IMR-90 (cell line): ENCODE measurements at regions not wholly inside any gene's neighbourhood (a gene's known extent, or its start where the extent isn't known, plus 50 kb on each side); places are given as distances from the start of the nearest gene placed in this dataset.

Source experiments
- ATAC-seq: fragments of 200-7000 bp; cut with Tn5 transposase; 2 replicates; pipeline ENCODE4 v1.9.1; 2020; ENCODE audit warnings: low read depth, mild to moderate bottlenecking, moderate library complexity
- BruUV-seq: library from RNA; stranded (reverse); fragments of 400-500 nt; replicated peaks from 2 replicates; lab custom pipeline; 2021; lab: Mats Ljungman, UMichigan
- CTCF ChIA-PET: fragments of 300-600 bp; formaldehyde crosslinking; extraction: SDS; loops from one replicate; lab custom pipeline; 2021; ENCODE audit warnings: antibody characterized with exemption; lab: Yijun Ruan, JAX
- POLR2A ChIA-PET: fragments of 300-600 bp; sonication (Branson Sonifier 250); formaldehyde crosslinking; loops from one replicate; lab custom pipeline; 2022; ENCODE audit warnings: antibody characterized with exemption; ENCODE audit not compliant: unreplicated experiment; lab: Charles Lee
- DNase-seq: peaks from one replicate; pipeline ENCODE4 v3.0.0; 2013
- H2AFZ ChIP-seq: replicated peaks from 2 replicates; pipeline ENCODE3; 2013; ENCODE audit warnings: low read length, mild to moderate bottlenecking; ENCODE audit not compliant: poor library complexity
- H2AK5ac ChIP-seq: 2 replicates; pipeline ENCODE4 v1.6.1; 2013; ENCODE audit warnings: low read depth, low read length, inconsistent platforms
- H2AK9ac ChIP-seq: replicated peaks from 2 replicates; pipeline ENCODE3; 2013; ENCODE audit warnings: mild to moderate bottlenecking, low read depth, low read length, moderate library complexity; ENCODE audit not compliant: poor library complexity
- H2BK120ac ChIP-seq: 2 replicates; pipeline ENCODE4 v1.6.1; 2013; ENCODE audit warnings: low read depth, low read length, inconsistent platforms
- H2BK15ac ChIP-seq: 3 replicates; pipeline ENCODE4 v1.6.1; 2013; ENCODE audit warnings: low read depth, low read length, inconsistent platforms
- H2BK20ac ChIP-seq: 2 replicates; pipeline ENCODE4 v1.6.1; 2013; ENCODE audit warnings: low read depth, mild to moderate bottlenecking, inconsistent platforms, low read length, moderate library complexity
- H2BK5ac ChIP-seq: 2 replicates; pipeline ENCODE4 v1.6.1; 2013; ENCODE audit warnings: mild to moderate bottlenecking, low read depth, low read length, inconsistent platforms; ENCODE audit not compliant: poor library complexity, severe bottlenecking
- H3K14ac ChIP-seq: replicated peaks from 2 replicates; pipeline ENCODE4 v1.6.1; 2013; ENCODE audit warnings: low read depth, low read length, inconsistent platforms
- H3K18ac ChIP-seq: 2 replicates; pipeline ENCODE4 v1.6.1; 2013; ENCODE audit warnings: low read depth, low read length, control low read depth
- H3K23ac ChIP-seq: 2 replicates; pipeline ENCODE4 v1.6.1; 2013; ENCODE audit warnings: low read depth, low read length, inconsistent platforms
- H3K27ac ChIP-seq: 2 replicates; pipeline ENCODE4 v1.5.1; 2013; ENCODE audit warnings: mild to moderate bottlenecking, control low read depth, low read length; ENCODE audit not compliant: insufficient read depth
- H3K27me3 ChIP-seq: 2 replicates; pipeline ENCODE4 v1.6.1; 2013; ENCODE audit warnings: low read length; ENCODE audit not compliant: control insufficient read depth, insufficient read depth
- H3K36me3 ChIP-seq: 2 replicates; pipeline ENCODE4 v1.6.1; 2013; ENCODE audit warnings: low read length, mixed read lengths; ENCODE audit not compliant: control insufficient read depth, insufficient read depth
- H3K4ac ChIP-seq: 2 replicates; pipeline ENCODE4 v1.6.1; 2013; ENCODE audit warnings: low read depth, low read length, inconsistent platforms
- H3K4me1 ChIP-seq: 2 replicates; pipeline ENCODE4 v1.6.1; 2013; ENCODE audit warnings: low read length, mixed read lengths; ENCODE audit not compliant: control insufficient read depth, insufficient read depth
- H3K4me2 ChIP-seq: 2 replicates; pipeline ENCODE4 v1.6.1; 2013; ENCODE audit warnings: low read depth, mild to moderate bottlenecking, control low read depth, low read length, moderate library complexity
- H3K4me3 ChIP-seq: 2 replicates; pipeline ENCODE4 v1.5.1; 2013; ENCODE audit warnings: low read depth, mild to moderate bottlenecking, control low read depth, low read length, moderate library complexity; ENCODE audit not compliant: insufficient read depth
- H3K56ac ChIP-seq: 2 replicates; pipeline ENCODE4 v1.6.1; 2013; ENCODE audit warnings: low read length, inconsistent platforms; ENCODE audit not compliant: insufficient read depth; ENCODE audit errors: extremely low read depth
- H3K79me1 ChIP-seq, 2 experiments: 2 replicates each; pipeline ENCODE4 v1.6.1; 2013; ENCODE audit warnings: low read length in 2 of 2, inconsistent platforms in 1 of 2, low read depth in 1 of 2
- H3K9ac ChIP-seq: 2 replicates; pipeline ENCODE4 v1.6.1; 2013; ENCODE audit warnings: low read depth, low read length, control low read depth
- H3K9me1 ChIP-seq: 2 replicates; pipeline ENCODE4 v1.6.1; 2013; ENCODE audit warnings: low read length, inconsistent platforms; ENCODE audit not compliant: insufficient read depth
- H3K9me3 ChIP-seq: 2 replicates; pipeline ENCODE4 v1.6.1; 2013; ENCODE audit warnings: low read length; ENCODE audit not compliant: control insufficient read depth, insufficient read depth
- H4K20me1 ChIP-seq: 2 replicates; pipeline ENCODE4 v1.6.1; 2013; ENCODE audit warnings: low read length, inconsistent platforms; ENCODE audit not compliant: insufficient read depth
- H4K5ac ChIP-seq: 2 replicates; pipeline ENCODE4 v1.6.1; 2013; ENCODE audit warnings: mild to moderate bottlenecking, low read depth, low read length, control low read depth
- H4K8ac ChIP-seq, 2 experiments: 2 replicates each; pipeline ENCODE4 v1.6.1; 2013; ENCODE audit warnings: low read depth in 2 of 2, low read length in 2 of 2, control low read depth in 1 of 2, inconsistent platforms in 1 of 2
- H4K91ac ChIP-seq: 2 replicates; pipeline ENCODE4 v1.6.1; 2013; ENCODE audit warnings: low read depth, low read length, inconsistent platforms; ENCODE audit not compliant: insufficient read depth
- BHLHE40 ChIP-seq: fragments of 150-350 bp; IDR thresholded peaks from 2 replicates; pipeline ENCODE4 v1.6.1; 2016; ENCODE audit warnings: mild to moderate bottlenecking, low read depth, low read length
- CEBPB ChIP-seq: IDR thresholded peaks from 2 replicates; pipeline ENCODE4 v1.6.1; 2012; ENCODE audit warnings: low read depth, low read length, improper control_type of control experiment
- CHD1 ChIP-seq: IDR thresholded peaks from 2 replicates; pipeline ENCODE4 v1.6.1; 2012; ENCODE audit warnings: low read depth, low read length, improper control_type of control experiment
- CTCF ChIP-seq: conservative IDR thresholded peaks from 2 replicates; pipeline ENCODE4 v1.5.1; 2012; ENCODE audit warnings: mild to moderate bottlenecking, low read depth, low read length, improper control_type of control experiment
- FOS ChIP-seq: fragments of 150-350 bp; IDR thresholded peaks from 2 replicates; pipeline ENCODE4 v1.6.1; 2016; ENCODE audit warnings: low read depth, low read length
- MAFK ChIP-seq: IDR thresholded peaks from 2 replicates; pipeline ENCODE4 v1.6.1; 2012; ENCODE audit warnings: low read depth, low read length, improper control_type of control experiment
- MAZ ChIP-seq: IDR thresholded peaks from 2 replicates; pipeline ENCODE4 v1.6.1; 2012; ENCODE audit warnings: low read depth, mild to moderate bottlenecking, low read length, improper control_type of control experiment, moderate library complexity, borderline replicate concordance
- MXI1 ChIP-seq: IDR thresholded peaks from 2 replicates; pipeline ENCODE4 v1.6.1; 2012; ENCODE audit warnings: low read depth, mild to moderate bottlenecking, low read length, moderate library complexity, borderline replicate concordance
- NFE2L2 ChIP-seq: fragments of 150-350 bp; IDR thresholded peaks from 2 replicates; pipeline ENCODE4 v1.6.1; 2016; ENCODE audit warnings: low read depth, mild to moderate bottlenecking, low read length
- POLR2A ChIP-seq: IDR thresholded peaks from 2 replicates; pipeline ENCODE4 v1.6.1; 2012; ENCODE audit warnings: mild to moderate bottlenecking, low read depth, low read length
- RAD21 ChIP-seq: IDR thresholded peaks from 2 replicates; pipeline ENCODE4 v1.6.1; 2012; ENCODE audit warnings: low read length, improper control_type of control experiment
- RCOR1 ChIP-seq: IDR thresholded peaks from 2 replicates; pipeline ENCODE4 v1.6.1; 2012; ENCODE audit warnings: mild to moderate bottlenecking, low read length, improper control_type of control experiment; ENCODE audit not compliant: insufficient replicate concordance
- RFX5 ChIP-seq: IDR thresholded peaks from 2 replicates; pipeline ENCODE4 v1.8.0; 2012; ENCODE audit warnings: low read depth, mild to moderate bottlenecking, low read length, moderate library complexity
- SMC3 ChIP-seq: fragments of 150-350 bp; IDR thresholded peaks from 2 replicates; pipeline ENCODE4 v1.6.1; 2016; ENCODE audit warnings: low read depth, mild to moderate bottlenecking, antibody characterized with exemption, low read length, moderate library complexity
- WGBS, 2 experiments: methylation state at CpG; one replicate each; pipeline versions ENCODE4 v1.1.5 to v1.1.7; 2013; ENCODE audit warnings: missing lambda C conversion rate in 2 of 2; ENCODE audit not compliant: insufficient read length in 1 of 2; ENCODE audit errors: extremely low coverage in 2 of 2; 5-methylcytosine and 5-hydroxymethylcytosine counted together
- dilution Hi-C: fragments of 300-500 bp; cut with HindIII; formaldehyde crosslinking; loops from one replicate; pipeline ENCODE4 v1.14.3; 2018; ENCODE audit warnings: low sequenced_read_pairs; ENCODE audit not compliant: unreplicated experiment
- in situ Hi-C: fragments of 300-500 bp; cut with MboI; formaldehyde crosslinking; loops from 3 replicates; pipeline ENCODE4 v1.14.3; 2019; ENCODE audit warnings: low sequenced_read_pairs, inconsistent platforms, mixed read lengths
- intact Hi-C: fragments of 100-400 bp; cut with micrococcal nuclease; formaldehyde crosslinking; loops from 2 replicates; pipeline ENCODE4 v1.10.0; 2022
- TF ChIP-seq, protein P1 (sequence below): fragments of 150-350 bp; IDR thresholded peaks from 2 replicates; pipeline ENCODE4 v1.6.1; 2017; ENCODE audit warnings: mild to moderate bottlenecking, antibody characterized with exemption, low read length, low read depth
- TF ChIP-seq, protein P2 (sequence below): fragments of 150-350 bp; IDR thresholded peaks from 2 replicates; pipeline ENCODE4 v1.6.1; 2016; ENCODE audit warnings: low read depth, mild to moderate bottlenecking, low read length, moderate library complexity, borderline replicate concordance

- no peak for ATAC-seq
- Histone ChIP-seq H3K4me1 (peaks cover 10% of the 10 kb centered on the region), H3K4me2 (peak overlapping the region; percentile 63; the same call in 1 of the 2 replicates), H4K91ac (peak overlapping the region; percentile 73), H2AFZ (no peak overlapping the region), H2AK5ac (peak overlapping the region; percentile 66; the same call in 1 of the 2 replicates), H3K14ac (no peak overlapping the region), H2BK15ac (peak overlapping the region; percentile 70; the same call in 2 of the 3 replicates), H4K8ac (peak overlapping the region; percentile 78 to 80), H2BK20ac (peak overlapping the region; percentile 50), H3K9me3 (no peaks in the 10 kb centered on the region), H4K20me1 (no peaks in the 10 kb centered on the region), H2BK120ac (peak overlapping the region; percentile 73), H3K4ac (peak overlapping the region; percentile 60), H3K27ac (peak overlapping the region; percentile 99), H3K36me3 (no peaks in the 10 kb centered on the region), H3K23ac (0 out of 2 replicates have a peak overlapping the region, but pooled peaks have one; percentile 43), H3K56ac (peak overlapping the region; percentile 47; the same call in 1 of the 2 replicates), H4K5ac (peak overlapping the region; percentile 88), H3K9me1 (no peaks in the 10 kb centered on the region), H2BK5ac (peak overlapping the region; percentile 49), H2AK9ac (peak overlapping the region; percentile 31), H3K9ac (peak overlapping the region; percentile 46; the same call in 1 of the 2 replicates), H3K79me1 (no peaks in the 10 kb centered on the region), H3K18ac (peak overlapping the region; percentile 65), H3K27me3 (no peaks in the 10 kb centered on the region), H3K4me3 (no peak overlapping the region)
- in situ Hi-C loops, result no loop called here
- DNase-seq, result peak; percentile 27
- WGBS, 2 experiments, result no CpG with 5 or more reads among the region's 3 CpGs
- ChIA-PET POLR2A (no interaction called here), CTCF (interaction anchor here (1.0 kb wide), 1 partner anchor 28 kb away, joined by 3 read pairs; no protein-coding TSS in a partner anchor)
- dilution Hi-C loops, result no loop called here
- TF ChIP-seq SMC3 (no peak), MAZ (no peak), RCOR1 (no peak), MXI1 (no peak), FOS (no peak), POLR2A (no peak), CTCF (no peak), MAFK (no peak), RFX5 (no peak), CEBPB (no peak), NFE2L2 (no peak), BHLHE40 (no peak), RAD21 (no peak), CHD1 (no peak)
- TF ChIP-seq, protein P1, sequence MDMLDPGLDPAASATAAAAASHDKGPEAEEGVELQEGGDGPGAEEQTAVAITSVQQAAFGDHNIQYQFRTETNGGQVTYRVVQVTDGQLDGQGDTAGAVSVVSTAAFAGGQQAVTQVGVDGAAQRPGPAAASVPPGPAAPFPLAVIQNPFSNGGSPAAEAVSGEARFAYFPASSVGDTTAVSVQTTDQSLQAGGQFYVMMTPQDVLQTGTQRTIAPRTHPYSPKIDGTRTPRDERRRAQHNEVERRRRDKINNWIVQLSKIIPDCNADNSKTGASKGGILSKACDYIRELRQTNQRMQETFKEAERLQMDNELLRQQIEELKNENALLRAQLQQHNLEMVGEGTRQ, result no peak
- TF ChIP-seq, protein P2, sequence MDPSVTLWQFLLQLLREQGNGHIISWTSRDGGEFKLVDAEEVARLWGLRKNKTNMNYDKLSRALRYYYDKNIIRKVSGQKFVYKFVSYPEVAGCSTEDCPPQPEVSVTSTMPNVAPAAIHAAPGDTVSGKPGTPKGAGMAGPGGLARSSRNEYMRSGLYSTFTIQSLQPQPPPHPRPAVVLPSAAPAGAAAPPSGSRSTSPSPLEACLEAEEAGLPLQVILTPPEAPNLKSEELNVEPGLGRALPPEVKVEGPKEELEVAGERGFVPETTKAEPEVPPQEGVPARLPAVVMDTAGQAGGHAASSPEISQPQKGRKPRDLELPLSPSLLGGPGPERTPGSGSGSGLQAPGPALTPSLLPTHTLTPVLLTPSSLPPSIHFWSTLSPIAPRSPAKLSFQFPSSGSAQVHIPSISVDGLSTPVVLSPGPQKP, result no peak
- intact Hi-C loops, result loop anchor here (10.0 kb wide), 1 partner anchor 276 kb away; no protein-coding TSS in a partner anchor
- no TSS peak for BruUV-seq
These were observed 174.5 kb upstream of the MXRA5 start for GRCh38 chrX:3520982-3521381.
